Retinal pigment epithelial cell (primary cell): ENCODE measurements at regions not wholly inside any gene's neighbourhood (a gene's known extent, or its start where the extent isn't known, plus 50 kb on each side); places are given as distances from the start of the nearest gene placed in this dataset.

Experiments
- DNase-seq: peaks from one replicate; pipeline ENCODE4 v3.0.0-alpha.2; 2010; ENCODE audit warnings: low read depth
- H3K4me3 ChIP-seq: 2 replicates; pipeline ENCODE4 v1.5.1; 2011; ENCODE audit warnings: mild to moderate bottlenecking, low read length, control low read depth, moderate library complexity
- CTCF ChIP-seq: conservative IDR thresholded peaks from 2 replicates; pipeline ENCODE4 v1.5.1; 2011; ENCODE audit warnings: low read depth, low read length, control low read depth, inconsistent platforms

- H3K4me3 ChIP-seq: no peak overlapping the region
- TF ChIP-seq CTCF: no peak
- DNase-seq: no peak
These were observed 592.9 kb upstream of the PITX2 start for GRCh38 chr4:111215755-111216154.

- no peak for TF ChIP-seq CTCF
- no peak for DNase-seq
- H3K4me3 ChIP-seq: no peak overlapping the region
These were observed 593.9 kb upstream of the PITX2 start for GRCh38 chr4:111216791-111217190.

GRCh38 chr4:111221371-111221770, 598.5 kb upstream of the PITX2 start:
- DNase-seq: no peak
- H3K4me3 ChIP-seq: no peak overlapping the region
- TF ChIP-seq CTCF: no peak

- TF ChIP-seq CTCF: no peak
- no peak for DNase-seq
- no peak overlapping the region for H3K4me3 ChIP-seq
These were observed 605.5 kb upstream of the PITX2 start for GRCh38 chr4:111228396-111228795.

- no peak for TF ChIP-seq CTCF
- no peak overlapping the region for H3K4me3 ChIP-seq
- peak; percentile 9 for DNase-seq
These were observed 606.0 kb upstream of the PITX2 start for GRCh38 chr4:111228874-111229273.

GRCh38 chr4:111230265-111230664, 607.4 kb upstream of the PITX2 start:
- H3K4me3 ChIP-seq: no peak overlapping the region
- no peak for TF ChIP-seq CTCF
- DNase-seq: no peak

GRCh38 chr4:111231281-111231680, 608.4 kb upstream of the PITX2 start:
- TF ChIP-seq CTCF: no peak
- DNase-seq: no peak
- H3K4me3 ChIP-seq: no peak overlapping the region
